ENCODE measurements at regions not wholly inside any gene's neighbourhood (a gene's known extent, or its start where the extent isn't known, plus 50 kb on each side); places are given as distances from the start of the nearest gene placed in this dataset.

DNA sequence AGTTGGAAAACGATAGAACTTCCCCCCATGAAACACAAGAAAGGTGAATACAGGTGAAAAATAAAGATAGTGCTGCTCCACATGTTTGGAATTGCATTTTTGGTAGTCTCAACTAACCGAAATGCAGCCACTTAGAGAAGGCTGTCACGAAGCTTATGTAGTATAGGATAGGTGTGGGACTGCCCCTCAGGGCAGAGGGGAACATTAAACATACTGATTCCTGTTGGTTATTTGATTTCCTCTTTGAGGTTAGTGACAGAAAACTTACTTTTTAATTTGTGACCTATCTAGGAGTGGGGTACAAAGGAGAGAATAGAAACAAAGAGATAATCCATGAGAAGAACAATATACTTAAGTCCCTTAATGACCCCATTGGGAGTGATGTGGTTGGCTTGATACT is 85.8 kb upstream of the SATB1 start:
- TF ChIP-seq, protein P1, sequence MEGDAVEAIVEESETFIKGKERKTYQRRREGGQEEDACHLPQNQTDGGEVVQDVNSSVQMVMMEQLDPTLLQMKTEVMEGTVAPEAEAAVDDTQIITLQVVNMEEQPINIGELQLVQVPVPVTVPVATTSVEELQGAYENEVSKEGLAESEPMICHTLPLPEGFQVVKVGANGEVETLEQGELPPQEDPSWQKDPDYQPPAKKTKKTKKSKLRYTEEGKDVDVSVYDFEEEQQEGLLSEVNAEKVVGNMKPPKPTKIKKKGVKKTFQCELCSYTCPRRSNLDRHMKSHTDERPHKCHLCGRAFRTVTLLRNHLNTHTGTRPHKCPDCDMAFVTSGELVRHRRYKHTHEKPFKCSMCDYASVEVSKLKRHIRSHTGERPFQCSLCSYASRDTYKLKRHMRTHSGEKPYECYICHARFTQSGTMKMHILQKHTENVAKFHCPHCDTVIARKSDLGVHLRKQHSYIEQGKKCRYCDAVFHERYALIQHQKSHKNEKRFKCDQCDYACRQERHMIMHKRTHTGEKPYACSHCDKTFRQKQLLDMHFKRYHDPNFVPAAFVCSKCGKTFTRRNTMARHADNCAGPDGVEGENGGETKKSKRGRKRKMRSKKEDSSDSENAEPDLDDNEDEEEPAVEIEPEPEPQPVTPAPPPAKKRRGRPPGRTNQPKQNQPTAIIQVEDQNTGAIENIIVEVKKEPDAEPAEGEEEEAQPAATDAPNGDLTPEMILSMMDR (IDR thresholded peaks at IDR 0.05; ENCODE audit: low read depth, low read length, missing control alignments), result no peak
- H3K4me3 ChIP-seq (ENCODE audit: low read depth, low read length), result no peak overlapping the region
- DNase-seq (ENCODE audit: low read depth), result no peak

DNA sequence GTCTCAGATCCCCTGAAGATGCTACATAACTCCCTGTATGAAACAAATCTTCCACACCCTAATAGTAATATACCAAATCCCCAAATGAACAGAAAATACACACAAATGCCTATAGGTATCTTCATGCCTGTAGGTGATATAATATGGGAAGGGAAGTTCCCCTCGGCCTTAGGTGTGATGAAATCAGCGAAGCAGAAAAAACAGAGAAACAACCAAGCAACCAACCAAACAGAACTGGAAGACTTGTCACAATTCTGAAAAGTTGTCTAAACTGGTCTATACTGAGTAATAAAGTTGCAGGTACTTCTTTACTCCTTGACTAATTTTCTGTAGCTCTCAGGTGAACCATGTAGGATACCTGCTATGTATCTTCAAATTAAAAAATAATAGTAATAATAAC is 82.2 kb upstream of the SATB1 start:
- H3K4me3 ChIP-seq (ENCODE audit: low read depth, low read length), result no peak overlapping the region
- TF ChIP-seq, protein P1 (IDR thresholded peaks at IDR 0.05; ENCODE audit: low read depth, low read length, missing control alignments), result no peak
- DNase-seq (ENCODE audit: low read depth), result no peak

DNA sequence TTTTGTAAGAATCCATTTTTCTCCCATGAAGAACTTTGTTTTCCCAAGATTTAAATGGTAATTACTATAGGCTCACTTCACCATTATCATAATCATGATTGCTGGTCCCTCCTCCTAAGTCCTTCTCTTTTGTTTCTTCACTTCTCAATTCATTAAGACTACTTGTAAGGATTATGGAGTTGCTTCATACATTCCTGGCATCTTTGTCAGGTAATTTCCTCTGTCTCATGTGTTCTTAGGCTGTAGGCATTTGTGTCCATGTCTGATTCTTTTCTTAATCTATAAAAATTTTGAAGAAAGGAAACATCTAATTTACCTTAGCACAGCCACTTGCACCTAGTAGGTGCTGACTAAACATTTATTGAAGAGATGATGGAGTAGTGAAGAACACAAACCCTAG is 79.9 kb upstream of the SATB1 start:
- no peak overlapping the region for H3K4me3 ChIP-seq (ENCODE audit: low read depth, low read length)
- no peak for DNase-seq (ENCODE audit: low read depth)
- TF ChIP-seq, protein P1 (IDR thresholded peaks at IDR 0.05; ENCODE audit: low read depth, low read length, missing control alignments), result no peak

DNA sequence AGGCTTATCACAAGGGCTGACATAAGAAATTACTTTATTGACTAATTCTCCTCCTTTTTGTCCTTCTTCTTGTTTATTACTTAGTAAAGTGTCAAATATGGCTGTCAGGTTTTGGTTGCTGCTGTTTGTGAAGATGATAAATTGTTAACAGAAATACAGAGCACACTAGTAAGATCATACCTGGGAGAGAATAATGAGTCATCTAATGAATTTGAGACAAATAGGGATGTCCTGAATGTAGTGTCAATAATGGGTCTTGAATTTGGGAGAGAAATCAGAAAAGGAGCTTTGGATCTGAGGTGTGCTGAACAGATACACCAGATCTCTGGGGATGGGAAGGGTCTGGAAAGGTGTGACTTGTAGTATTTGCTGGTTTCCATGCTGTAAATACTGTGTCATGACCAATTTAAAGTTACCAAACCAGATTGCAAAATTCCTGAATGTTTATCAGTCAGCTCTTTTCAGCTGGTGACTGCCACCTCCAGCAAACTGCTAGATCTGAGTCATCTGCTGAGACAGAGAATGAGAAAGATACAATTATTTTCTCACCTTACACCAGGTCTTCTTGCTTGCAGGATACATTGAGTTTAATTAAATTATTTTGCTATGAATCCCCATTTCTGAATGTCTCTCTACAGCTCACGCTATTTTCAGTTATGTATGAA is 76.7 kb upstream of the SATB1 start:
- no peak for DNase-seq (ENCODE audit: low read depth)
- no peak overlapping the region for H3K4me3 ChIP-seq (ENCODE audit: low read depth, low read length)
- TF ChIP-seq, protein P1 (IDR thresholded peaks at IDR 0.05; ENCODE audit: low read depth, low read length, missing control alignments), result no peak

DNA sequence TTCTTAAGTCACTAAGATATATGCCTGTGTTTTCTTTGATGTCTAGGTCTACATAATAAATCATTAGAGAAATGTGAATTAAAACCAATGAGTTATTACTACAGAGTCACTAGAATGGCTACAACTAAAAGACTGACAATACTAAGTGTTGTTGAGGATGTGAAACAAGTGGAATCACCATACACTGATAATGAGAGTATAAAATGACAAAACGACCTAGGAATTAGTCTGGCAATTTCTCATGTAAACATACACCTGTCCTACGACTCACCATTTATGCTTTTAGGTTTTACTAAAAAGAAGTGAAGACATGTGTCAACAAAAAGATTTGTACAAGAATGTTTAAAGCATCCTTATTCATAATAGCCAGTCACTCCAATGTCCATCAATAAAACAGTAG is 75.2 kb upstream of the SATB1 start:
- TF ChIP-seq, protein P1 (IDR thresholded peaks at IDR 0.05; ENCODE audit: low read depth, low read length, missing control alignments), result no peak

DNA sequence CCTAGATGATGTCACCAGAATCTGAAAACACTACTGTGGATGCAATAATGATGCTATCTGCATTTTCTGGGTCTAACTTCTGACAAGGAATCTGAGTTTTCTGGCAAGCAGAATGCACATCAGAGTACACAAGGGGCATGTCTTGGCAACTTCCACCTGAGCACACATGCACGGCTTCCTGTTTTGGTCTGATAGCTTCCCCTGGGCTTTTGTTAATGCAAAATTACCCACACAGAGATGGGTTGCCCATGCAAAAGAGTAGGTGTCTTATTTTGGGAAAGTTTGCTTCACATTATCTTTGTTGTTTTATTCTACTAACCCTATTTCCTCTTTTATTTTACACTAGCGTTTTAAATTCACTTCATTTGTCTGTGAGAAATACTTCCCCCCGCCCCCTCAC is 74.2 kb upstream of the SATB1 start:
- TF ChIP-seq, protein P1 (IDR thresholded peaks at IDR 0.05; ENCODE audit: low read depth, low read length, missing control alignments), result no peak
- H3K4me3 ChIP-seq (ENCODE audit: low read depth, low read length), result no peak overlapping the region
- no peak for DNase-seq (ENCODE audit: low read depth)

More for the DNA sequence above, 75.2 kb upstream of the SATB1 start:
- DNase-seq (ENCODE audit: low read depth), result no peak
- no peak overlapping the region for H3K4me3 ChIP-seq (ENCODE audit: low read depth, low read length)

DNA sequence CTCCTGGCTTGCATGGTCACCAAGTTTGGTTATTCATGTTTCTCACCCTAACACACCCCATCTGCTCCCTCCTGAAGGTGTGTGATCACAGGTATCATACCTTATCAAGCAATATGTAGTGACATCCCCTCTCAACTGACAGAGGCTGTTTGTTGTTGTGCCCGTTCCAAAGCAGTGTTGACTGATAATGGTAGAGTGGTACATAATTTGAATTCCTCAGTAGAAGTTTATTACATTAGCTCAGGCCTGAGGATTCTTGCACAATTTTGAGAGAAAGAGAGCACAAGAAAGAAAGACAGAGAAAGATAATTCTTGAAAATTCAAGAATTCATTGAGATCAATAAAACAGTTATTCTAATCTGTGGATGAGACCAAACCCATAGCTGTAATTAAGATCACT is 69.1 kb upstream of the SATB1 start:
- no peak for DNase-seq (ENCODE audit: low read depth)
- TF ChIP-seq, protein P1 (IDR thresholded peaks at IDR 0.05; ENCODE audit: low read depth, low read length, missing control alignments), result no peak
- H3K4me3 ChIP-seq (ENCODE audit: low read depth, low read length), result no peak overlapping the region

Measured in GM12864 (cell line).